ENCODE measurements at regions not wholly inside any gene's neighbourhood (a gene's known extent, or its start where the extent isn't known, plus 50 kb on each side); places are given as distances from the start of the nearest gene placed in this dataset.
"Not testable (repeated sequence)": the region's sequence is repeated elsewhere in the genome, so short reads cannot be mapped to it uniquely, and the experiment has no call there.

DNA sequence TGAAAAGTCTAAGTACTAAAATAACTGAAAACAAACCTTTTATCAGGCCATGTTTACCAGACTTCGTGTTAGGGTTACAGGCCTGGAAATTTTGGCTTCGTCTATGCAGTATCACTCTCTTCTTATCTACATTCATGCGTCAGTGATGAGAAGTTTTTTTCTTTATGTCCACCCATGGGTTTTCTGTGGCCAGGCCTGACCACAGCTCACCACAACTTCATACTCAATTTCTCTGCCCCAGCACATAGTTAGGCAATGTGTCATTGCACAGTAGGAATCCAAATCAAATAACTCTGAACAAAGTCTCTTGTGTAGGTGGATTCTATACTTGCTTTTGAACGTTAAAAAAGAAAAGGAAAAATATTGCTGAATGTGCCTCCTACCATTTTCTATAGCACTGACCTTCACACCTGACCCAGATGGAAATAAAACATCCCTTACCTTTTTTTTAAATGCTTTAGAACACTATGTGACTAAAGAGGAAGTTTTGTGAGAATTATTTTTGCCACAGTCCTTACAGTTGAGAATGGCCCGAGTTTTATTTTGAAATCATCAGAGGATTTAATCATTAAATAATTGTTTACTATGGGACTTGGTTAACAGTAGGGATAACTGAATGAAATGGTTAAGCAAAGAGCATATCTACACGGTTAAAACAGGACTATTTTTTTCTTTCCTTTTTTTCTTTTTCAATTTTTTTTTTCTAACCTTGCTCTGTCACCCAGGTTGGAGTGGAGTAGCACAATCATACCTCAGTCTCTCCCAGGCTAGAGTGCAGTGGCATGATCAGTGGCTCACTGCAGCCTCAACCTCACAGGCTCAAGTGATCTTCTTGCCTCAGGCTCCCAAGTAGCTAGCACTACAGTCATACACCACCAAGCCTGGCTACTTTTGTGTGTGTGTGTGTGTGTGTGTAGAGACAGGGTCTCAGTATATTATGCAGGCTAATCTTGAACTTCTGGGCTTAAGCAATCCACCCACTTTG lies 1247.0 kb upstream of the ACO1 start:
- Mint-ChIP-seq H3K27me3 (ENCODE audit: low read depth) (no peaks in the 10 kb centered on the region), H3K36me3 (ENCODE audit: low read depth) (no peaks in the 10 kb centered on the region), H3K9me3 (peaks cover 4% of the 10 kb centered on the region), H3K4me1 (ENCODE audit: low read depth) (no peaks in the 10 kb centered on the region), H3K27ac (no peak overlapping the region), H3K4me3 (no peak overlapping the region)
- DNase-seq (ENCODE audit: low spot score): peak; percentile 5

GRCh38 chr9:31140316-31140715 lies 1244.1 kb upstream of the ACO1 start:
- no peak for DNase-seq (ENCODE audit: low spot score)
- Mint-ChIP-seq H3K9me3 (no peaks in the 10 kb centered on the region), H3K36me3 (ENCODE audit: low read depth) (no peaks in the 10 kb centered on the region), H3K27me3 (ENCODE audit: low read depth) (no peaks in the 10 kb centered on the region), H3K27ac (no peak overlapping the region), H3K4me3 (no peak overlapping the region), H3K4me1 (ENCODE audit: low read depth) (no peaks in the 10 kb centered on the region)

GRCh38 chr9:31142456-31142855 lies 1242.0 kb upstream of the ACO1 start:
- Mint-ChIP-seq H3K4me3 (no peak overlapping the region), H3K36me3 (ENCODE audit: low read depth) (no peaks in the 10 kb centered on the region), H3K4me1 (ENCODE audit: low read depth) (no peaks in the 10 kb centered on the region), H3K27me3 (ENCODE audit: low read depth) (no peaks in the 10 kb centered on the region), H3K9me3 (no peaks in the 10 kb centered on the region), H3K27ac (no peak overlapping the region)
- DNase-seq (ENCODE audit: low spot score): no peak

DNA sequence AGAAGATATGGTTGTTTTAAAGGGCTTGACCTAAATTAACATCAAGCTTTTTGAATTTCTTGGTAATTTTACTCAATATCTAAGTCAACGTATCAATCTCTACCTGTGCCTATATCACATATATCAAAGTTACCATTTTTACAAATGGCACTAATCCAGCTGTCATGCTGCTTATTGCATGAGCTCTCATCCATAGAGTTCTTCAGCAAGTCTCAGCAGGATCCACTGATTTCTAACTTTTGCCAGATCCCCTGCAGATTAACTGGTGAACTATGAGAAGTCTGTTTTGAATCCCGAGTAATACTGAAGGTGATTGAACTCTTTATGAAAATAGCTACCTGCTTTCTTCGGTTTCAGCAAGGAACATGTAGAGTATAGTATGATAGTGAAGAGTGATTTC lies 1239.8 kb upstream of the ACO1 start:
- no peaks in the 10 kb centered on the region for H3K4me1 Mint-ChIP-seq (ENCODE audit: low read depth)
- no peaks in the 10 kb centered on the region for H3K9me3 Mint-ChIP-seq
- no peaks in the 10 kb centered on the region for H3K27me3 Mint-ChIP-seq (ENCODE audit: low read depth)
- H3K4me3 Mint-ChIP-seq: no peak overlapping the region
- H3K36me3 Mint-ChIP-seq (ENCODE audit: low read depth): no peaks in the 10 kb centered on the region
- H3K27ac Mint-ChIP-seq: no peak overlapping the region
- no peak for DNase-seq (ENCODE audit: low spot score)

DNA sequence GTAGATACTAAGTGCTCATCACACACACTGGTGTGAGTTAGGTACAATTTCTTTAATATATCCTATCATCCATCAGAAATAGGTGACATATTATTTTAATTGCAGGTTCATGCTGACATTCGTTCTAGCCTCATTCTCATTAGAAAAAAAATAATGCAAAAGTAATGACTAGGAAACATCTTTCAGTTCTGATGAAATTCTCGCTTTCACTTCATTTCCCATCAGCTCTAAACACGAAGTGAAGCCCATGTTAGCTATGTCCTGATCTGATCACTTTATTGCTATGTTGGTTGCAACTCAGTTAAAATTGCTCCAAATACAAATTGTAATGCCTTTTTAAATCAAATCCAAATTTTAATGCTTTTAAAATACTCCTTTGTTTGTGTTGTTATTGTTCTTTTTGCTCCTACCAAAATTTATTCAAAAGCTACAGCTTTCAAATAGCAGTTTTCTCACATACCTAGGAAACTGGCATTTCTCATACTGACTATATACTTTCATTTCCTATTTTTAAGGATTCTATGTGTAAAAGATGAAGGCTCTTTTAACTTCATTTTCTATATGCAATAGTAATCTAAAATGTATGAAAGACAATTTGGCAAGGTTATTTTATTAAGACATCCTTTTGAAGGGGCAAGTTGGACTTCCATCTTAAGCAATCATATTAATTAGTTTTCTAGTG lies 1237.8 kb upstream of the ACO1 start:
- Mint-ChIP-seq H3K9me3 (no peaks in the 10 kb centered on the region), H3K27ac (no peak overlapping the region), H3K4me3 (no peak overlapping the region), H3K27me3 (ENCODE audit: low read depth) (no peaks in the 10 kb centered on the region), H3K36me3 (ENCODE audit: low read depth) (no peaks in the 10 kb centered on the region), H3K4me1 (ENCODE audit: low read depth) (no peaks in the 10 kb centered on the region)
- no peak for DNase-seq (ENCODE audit: low spot score)

- Mint-ChIP-seq H3K27me3 (ENCODE audit: low read depth) (no peaks in the 10 kb centered on the region), H3K4me3 (no peak overlapping the region), H3K36me3 (ENCODE audit: low read depth) (no peaks in the 10 kb centered on the region), H3K4me1 (ENCODE audit: low read depth) (peaks cover 2% of the 10 kb centered on the region), H3K27ac (no peak overlapping the region), H3K9me3 (no peaks in the 10 kb centered on the region)
- DNase-seq (ENCODE audit: low spot score): no peak
Measured at GRCh38 chr9:31153250-31153840, 1231.1 kb upstream of the ACO1 start.

DNA sequence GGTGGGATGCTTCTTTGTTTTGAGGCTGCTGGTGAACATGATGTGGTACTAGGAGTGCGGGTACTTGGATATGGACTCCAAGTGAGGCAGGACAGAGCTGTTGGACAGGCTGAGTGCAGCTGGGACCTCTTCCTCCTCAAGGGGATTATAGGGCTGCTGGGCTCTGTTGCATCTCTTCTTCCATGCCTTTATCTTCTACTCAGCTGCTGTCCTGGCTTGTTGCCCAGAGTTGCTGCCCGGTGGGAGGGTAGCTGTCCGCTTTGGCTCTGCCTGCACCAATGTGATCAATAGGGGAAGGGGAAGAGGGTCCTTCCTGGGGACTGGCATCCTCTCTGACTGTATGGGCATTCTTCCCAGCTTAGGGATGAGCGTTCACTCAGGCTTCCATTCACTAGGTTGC lies 1217.9 kb upstream of the ACO1 start:
- H3K27me3 Mint-ChIP-seq (ENCODE audit: low read depth): no peaks in the 10 kb centered on the region
- H3K36me3 Mint-ChIP-seq (ENCODE audit: low read depth): no peaks in the 10 kb centered on the region
- H3K4me3 Mint-ChIP-seq: no peak overlapping the region
- no peaks in the 10 kb centered on the region for H3K4me1 Mint-ChIP-seq (ENCODE audit: low read depth)
- no peaks in the 10 kb centered on the region for H3K9me3 Mint-ChIP-seq
- no peak overlapping the region for H3K27ac Mint-ChIP-seq
- no peak for DNase-seq (ENCODE audit: low spot score)

GRCh38 chr9:31168161-31168560 lies 1216.3 kb upstream of the ACO1 start:
- no peaks in the 10 kb centered on the region for H3K36me3 Mint-ChIP-seq (ENCODE audit: low read depth)
- H3K27me3 Mint-ChIP-seq (ENCODE audit: low read depth): no peaks in the 10 kb centered on the region
- H3K4me3 Mint-ChIP-seq: no peak overlapping the region
- no peak for DNase-seq (ENCODE audit: low spot score)
- H3K9me3 Mint-ChIP-seq: no peaks in the 10 kb centered on the region
- no peak overlapping the region for H3K27ac Mint-ChIP-seq
- no peaks in the 10 kb centered on the region for H3K4me1 Mint-ChIP-seq (ENCODE audit: low read depth)

GRCh38 chr9:31174681-31175080 lies 1209.8 kb upstream of the ACO1 start:
- Mint-ChIP-seq H3K4me1 (ENCODE audit: low read depth) (no peaks in the 10 kb centered on the region), H3K9me3 (no peaks in the 10 kb centered on the region), H3K27ac (no peak overlapping the region), H3K4me3 (no peak overlapping the region), H3K27me3 (ENCODE audit: low read depth) (no peaks in the 10 kb centered on the region), H3K36me3 (ENCODE audit: low read depth) (no peaks in the 10 kb centered on the region)
- no peak for DNase-seq (ENCODE audit: low spot score)

GRCh38 chr9:31183866-31184265 lies 1200.6 kb upstream of the ACO1 start:
- H3K27ac Mint-ChIP-seq: no peak overlapping the region
- H3K4me1 Mint-ChIP-seq (ENCODE audit: low read depth): no peaks in the 10 kb centered on the region
- H3K27me3 Mint-ChIP-seq (ENCODE audit: low read depth): no peaks in the 10 kb centered on the region
- no peaks in the 10 kb centered on the region for H3K9me3 Mint-ChIP-seq
- no peak overlapping the region for H3K4me3 Mint-ChIP-seq
- DNase-seq (ENCODE audit: low spot score): no peak
- H3K36me3 Mint-ChIP-seq (ENCODE audit: low read depth): no peaks in the 10 kb centered on the region

GRCh38 chr9:31185831-31186230 lies 1198.6 kb upstream of the ACO1 start:
- H3K27me3 Mint-ChIP-seq (ENCODE audit: low read depth): no peaks in the 10 kb centered on the region
- no peaks in the 10 kb centered on the region for H3K36me3 Mint-ChIP-seq (ENCODE audit: low read depth)
- H3K4me1 Mint-ChIP-seq (ENCODE audit: low read depth): no peaks in the 10 kb centered on the region
- no peak overlapping the region for H3K4me3 Mint-ChIP-seq
- DNase-seq (ENCODE audit: low spot score): no peak
- no peak overlapping the region for H3K27ac Mint-ChIP-seq
- no peaks in the 10 kb centered on the region for H3K9me3 Mint-ChIP-seq

DNA sequence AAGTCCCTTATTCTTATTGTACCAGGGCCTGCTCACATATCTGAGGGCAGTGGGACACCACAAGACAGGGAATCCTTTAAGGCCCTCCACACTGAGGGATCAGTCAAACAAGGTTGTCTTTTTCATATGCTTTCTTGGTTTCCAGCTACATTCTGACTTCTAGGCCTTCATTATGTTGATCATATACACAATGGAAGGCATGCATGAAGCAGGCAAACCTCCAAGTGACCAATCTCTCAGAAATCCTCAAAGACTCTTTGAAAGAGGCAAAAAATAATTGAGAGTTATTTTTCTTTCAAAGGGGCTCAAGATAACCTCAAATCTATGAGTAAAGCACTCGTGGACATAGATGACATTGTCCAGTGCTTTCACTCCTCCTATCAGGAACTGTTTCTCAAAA lies 1195.9 kb upstream of the ACO1 start:
- no peak overlapping the region for H3K27ac Mint-ChIP-seq
- no peaks in the 10 kb centered on the region for H3K36me3 Mint-ChIP-seq (ENCODE audit: low read depth)
- DNase-seq (ENCODE audit: low spot score): no peak
- H3K4me3 Mint-ChIP-seq: no peak overlapping the region
- no peaks in the 10 kb centered on the region for H3K4me1 Mint-ChIP-seq (ENCODE audit: low read depth)
- no peaks in the 10 kb centered on the region for H3K9me3 Mint-ChIP-seq
- no peaks in the 10 kb centered on the region for H3K27me3 Mint-ChIP-seq (ENCODE audit: low read depth)

DNA sequence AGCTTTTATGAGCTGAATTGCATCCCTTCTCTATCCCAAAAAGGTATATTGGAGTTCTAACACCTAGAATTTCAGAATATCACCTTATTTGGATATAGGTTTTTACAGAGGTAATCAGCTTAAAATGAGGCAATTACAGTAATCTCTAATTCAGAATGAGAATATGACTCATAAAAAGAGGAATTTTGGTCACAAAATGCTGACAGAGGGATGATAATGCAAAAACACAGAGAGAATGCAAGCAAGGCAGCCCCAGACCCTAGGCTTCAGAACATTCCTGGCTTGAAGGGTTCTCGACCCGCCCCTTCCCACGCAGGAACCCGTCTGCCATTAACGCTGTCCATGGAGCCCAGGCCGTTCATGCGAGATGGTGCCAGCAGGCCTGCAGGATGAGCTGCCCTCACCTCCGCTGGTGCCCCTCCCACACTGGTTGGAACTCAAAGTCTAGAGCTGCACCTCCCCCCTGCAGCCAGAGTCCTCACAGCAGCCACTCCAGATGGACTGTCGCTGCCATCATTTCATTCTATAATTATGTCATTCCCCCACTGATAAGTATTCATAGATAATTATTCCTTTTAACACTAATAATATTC lies 1173.4 kb upstream of the ACO1 start:
- Mint-ChIP-seq H3K27ac (no peak overlapping the region), H3K9me3 (no peaks in the 10 kb centered on the region), H3K4me1 (ENCODE audit: low read depth) (peaks cover 5% of the 10 kb centered on the region), H3K4me3 (no peak overlapping the region), H3K36me3 (ENCODE audit: low read depth) (no peaks in the 10 kb centered on the region), H3K27me3 (ENCODE audit: low read depth) (no peaks in the 10 kb centered on the region)
- peak; percentile 4 for DNase-seq (ENCODE audit: low spot score)

DNA sequence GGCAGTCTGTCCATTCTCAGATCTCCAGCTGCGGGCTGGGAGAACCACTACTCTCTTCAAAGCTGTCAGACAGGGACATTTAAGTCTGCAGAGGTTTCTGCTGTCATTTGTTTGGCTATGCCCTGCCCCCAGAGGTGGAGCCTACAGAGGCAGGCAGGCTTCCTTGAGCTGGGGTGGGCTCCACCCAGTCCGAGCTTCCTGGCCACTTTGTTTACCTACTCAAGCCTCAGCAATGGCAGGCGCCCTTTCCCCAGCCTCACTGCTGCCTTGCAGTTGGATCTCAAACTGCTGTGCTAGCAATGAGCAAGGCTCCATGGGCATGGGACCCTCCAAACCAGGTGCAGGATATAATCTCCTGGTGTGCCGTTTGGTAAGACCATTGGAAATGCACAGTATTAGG lies 1154.5 kb upstream of the ACO1 start:
- DNase-seq (ENCODE audit: low spot score); H3K27me3 Mint-ChIP-seq (ENCODE audit: low read depth); H3K27ac Mint-ChIP-seq; H3K4me1 Mint-ChIP-seq (ENCODE audit: low read depth); H3K4me3 Mint-ChIP-seq; H3K36me3 Mint-ChIP-seq (ENCODE audit: low read depth): not testable (repeated sequence)
- peaks cover 18% of the 10 kb centered on the region for H3K9me3 Mint-ChIP-seq

Measured in T-helper 2 cell treated with Interferon-gamma antibody and Interleukin-4, amounts not matched to agents 5 μg/mL and 100 μg/mL, for 36 hours (primary cell).